T-helper 22 cell (primary cell): ENCODE measurements at regions not wholly inside any gene's neighbourhood (a gene's known extent, or its start where the extent isn't known, plus 50 kb on each side); places are given as distances from the start of the nearest gene placed in this dataset.
A peak's percentile ranks its signal among the peaks of the same experiment; 100 is the strongest.

ENCODE experiments used
- DNase-seq: peaks from one replicate; pipeline ENCODE4 v3.0.0-alpha.2; 2020; ENCODE audit warnings: low read depth

DNA sequence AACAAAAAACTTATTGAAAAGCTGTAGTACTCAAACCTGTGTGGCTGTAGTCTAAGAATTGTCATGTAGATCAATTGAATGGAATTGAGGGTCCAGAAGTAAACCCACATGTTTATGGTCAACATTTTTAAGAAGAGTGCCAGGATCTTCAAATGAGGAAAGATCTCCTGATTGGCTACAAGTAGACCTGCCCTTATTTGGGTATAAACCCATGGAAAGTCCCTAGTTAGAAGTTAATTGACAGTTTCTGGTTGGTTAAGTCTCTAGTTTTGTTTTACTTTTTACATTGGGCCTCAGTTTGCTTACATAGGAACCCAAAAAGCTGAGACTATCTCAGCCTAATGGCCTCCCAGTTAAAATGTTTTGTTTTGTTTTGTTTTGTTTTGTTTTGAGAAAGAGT is 91.9 kb upstream of the RESF1 start:
- DNase-seq = no peak

DNA sequence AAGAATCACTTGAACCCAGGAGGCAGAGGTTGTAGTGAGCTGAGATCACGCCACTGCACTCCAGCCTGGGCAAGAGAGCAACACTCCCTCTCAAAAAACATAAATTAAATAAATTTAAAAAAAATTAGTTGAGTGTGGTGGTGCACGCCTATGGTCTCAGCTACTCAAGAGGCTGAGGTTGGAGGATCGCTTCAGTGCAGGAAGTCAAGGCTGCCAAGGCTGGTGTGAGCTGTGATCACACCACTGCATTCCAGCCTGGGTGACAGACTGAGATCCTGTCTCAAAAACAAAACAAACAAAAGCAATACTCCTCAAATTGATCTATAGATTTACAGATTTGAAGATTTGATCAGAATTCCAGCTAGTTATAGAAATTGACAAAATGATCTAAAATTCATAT is 92.7 kb upstream of the RESF1 start:
- DNase-seq = no peak

DNA sequence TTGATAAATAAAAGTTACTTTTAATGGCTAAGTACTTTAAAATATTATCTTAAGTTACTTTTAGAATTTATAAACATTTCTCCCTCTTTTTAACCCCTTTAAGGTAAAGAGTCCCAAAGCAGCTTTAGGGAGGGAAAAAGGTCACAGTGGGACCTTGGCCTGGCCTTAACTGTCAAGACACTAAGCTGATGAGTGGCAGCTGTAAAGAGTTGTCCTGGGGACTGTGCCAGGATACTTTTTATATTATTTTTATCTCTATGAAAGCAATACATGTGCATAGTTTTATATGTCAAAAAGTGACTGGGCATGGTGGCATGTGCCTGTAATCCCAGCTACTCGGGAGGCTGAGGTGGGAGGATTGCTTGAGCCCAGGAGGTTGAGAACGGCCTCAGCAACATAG is 94.2 kb upstream of the RESF1 start:
- no peak for DNase-seq

DNA sequence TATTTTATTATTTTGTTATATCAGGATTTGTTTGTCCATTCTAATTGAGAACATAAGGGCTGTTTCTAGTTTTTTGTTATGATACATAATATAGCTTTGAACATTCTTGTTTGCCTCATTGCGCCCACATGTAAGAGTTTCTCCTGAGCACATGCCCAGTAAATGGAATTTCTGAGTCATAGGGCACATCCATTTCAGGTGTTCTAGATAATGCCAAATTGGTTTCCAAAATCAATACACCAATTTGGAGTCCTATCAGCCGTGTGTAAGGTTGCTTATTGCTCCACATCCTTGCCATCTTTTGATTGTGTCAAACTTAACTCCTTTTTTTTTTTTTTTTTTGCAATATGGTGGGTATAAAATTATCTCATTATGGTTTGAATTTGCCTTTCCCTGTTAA is 97.9 kb upstream of the RESF1 start:
- DNase-seq = no peak

DNA sequence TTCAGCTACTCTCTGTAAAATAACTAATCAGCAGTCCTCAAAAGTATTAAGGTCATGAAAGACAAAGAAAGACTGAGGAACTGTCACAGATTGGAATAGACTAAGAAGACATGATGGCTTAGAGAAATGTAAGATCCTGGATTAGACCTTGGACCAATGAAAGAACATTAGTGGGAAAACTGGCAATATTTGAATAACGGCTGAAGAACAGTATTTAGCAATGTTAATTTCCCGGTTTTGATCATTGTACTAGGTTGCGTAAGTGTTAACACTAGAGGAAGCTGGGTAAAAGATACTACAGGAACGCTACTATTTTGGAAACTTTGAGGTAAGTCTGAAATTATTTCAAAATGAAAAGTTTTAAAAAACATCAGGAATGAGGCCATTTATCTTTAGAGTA is 98.8 kb upstream of the RESF1 start:
- no peak for DNase-seq

DNA sequence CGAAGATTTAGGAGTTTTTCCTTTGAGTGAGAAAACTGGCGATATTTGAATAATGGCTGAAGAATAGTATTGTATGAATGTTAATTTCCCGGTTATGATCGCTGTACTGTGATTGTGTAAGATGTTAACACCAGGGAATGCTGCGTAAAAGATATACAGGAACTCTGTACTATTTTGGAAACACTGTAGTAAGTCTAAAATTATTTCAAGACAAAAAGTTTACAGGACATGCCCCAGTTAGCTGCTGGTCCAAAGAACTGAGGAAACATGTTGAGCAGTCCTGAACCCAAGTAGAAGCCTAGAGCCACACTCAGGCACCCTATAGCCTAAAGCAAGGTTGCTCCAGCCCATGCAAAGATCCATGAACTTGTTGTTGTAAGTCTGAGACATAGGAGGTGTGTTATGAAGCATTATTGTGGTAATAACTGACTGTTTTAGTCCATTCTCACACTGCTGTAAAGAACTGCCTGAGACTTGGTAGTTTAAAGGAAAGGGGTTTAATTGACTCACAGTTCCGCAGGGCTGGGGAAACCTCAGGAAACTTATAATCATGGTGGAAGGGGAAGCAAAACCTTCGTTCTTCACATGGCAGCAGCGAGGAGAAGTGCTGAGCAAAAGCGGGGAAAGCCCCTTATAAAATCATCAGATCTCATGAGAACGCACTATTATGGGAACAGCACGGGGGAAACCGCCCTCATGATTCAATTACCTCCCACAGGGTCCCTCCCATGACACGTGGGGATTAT is 99.8 kb upstream of the RESF1 start:
- no peak for DNase-seq

DNA sequence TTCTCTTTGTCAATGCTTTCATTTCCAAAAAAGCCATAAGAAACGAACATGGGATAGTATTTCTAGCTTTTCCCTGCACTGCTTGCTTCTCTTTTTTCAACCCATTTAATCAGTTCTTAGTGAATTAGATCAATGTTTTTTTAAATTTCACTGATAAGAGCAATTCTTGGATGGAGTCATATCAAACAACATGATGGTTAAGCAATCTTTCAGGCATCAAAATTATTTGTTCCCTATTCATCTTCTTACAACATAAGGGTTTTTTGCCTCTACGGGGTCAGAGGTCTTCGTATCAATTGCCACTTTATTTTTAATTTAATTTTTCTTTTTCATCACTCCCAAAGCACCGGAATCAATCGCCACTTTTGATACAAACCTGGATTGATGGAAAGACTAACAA is 103.8 kb upstream of the RESF1 start:
- no peak for DNase-seq

DNA sequence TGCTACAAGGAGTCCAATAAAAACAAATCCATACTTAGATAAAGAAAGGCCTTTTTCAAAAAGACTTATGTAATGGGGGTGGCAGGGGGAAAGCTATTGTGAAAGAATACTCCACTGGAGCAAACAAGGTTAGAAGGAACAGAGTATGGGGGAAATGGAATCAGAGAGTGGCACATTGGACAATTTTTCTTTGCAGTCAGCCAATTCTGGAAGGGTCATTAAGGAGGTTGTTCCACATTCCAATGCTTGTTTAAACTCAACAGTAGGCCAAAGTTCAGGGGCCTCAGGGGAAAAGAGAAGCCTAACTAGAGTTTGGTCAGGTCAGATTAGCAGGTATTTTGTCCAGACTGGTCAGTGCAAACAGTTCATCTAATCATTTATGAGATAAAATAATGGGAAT is 105.2 kb upstream of the RESF1 start:
- DNase-seq = no peak

DNA sequence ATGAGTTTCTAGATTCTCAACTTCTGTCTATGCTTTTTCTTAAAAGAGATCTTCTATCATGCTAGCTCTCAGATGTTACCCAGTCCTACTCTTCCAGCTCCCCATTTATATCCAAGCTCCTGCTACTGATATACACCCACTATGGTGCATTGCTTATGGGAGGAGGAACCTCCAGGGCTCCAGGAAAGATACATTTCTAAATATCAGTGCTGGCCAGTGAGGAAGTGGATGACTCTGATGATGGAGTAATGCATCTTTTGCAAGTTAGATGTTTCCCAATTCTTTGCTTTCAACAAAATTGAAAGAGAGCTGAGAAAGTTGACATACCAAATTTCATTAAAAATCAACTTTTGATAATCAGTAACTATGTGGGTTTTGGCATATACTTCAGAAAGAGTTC is 105.7 kb upstream of the RESF1 start:
- DNase-seq = no peak

DNA sequence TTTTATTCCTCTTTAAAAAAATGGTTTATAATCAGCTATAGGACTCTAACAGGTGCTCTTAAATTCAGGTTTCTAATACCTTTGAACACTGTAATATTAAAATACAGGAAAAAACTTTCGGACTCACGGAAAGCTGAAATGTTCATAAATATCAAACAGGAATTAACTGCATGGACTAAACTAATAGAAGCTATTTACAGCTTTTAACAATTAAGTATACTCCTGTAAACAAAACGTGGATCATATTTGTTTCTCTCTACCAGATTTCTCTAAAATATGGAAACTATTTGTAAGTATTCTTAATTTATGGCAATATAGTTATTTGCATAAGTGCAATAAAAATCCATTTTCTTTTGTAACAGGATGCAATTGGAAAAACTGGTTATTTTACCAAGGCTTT is 108.9 kb upstream of the RESF1 start:
- DNase-seq = no peak

DNA sequence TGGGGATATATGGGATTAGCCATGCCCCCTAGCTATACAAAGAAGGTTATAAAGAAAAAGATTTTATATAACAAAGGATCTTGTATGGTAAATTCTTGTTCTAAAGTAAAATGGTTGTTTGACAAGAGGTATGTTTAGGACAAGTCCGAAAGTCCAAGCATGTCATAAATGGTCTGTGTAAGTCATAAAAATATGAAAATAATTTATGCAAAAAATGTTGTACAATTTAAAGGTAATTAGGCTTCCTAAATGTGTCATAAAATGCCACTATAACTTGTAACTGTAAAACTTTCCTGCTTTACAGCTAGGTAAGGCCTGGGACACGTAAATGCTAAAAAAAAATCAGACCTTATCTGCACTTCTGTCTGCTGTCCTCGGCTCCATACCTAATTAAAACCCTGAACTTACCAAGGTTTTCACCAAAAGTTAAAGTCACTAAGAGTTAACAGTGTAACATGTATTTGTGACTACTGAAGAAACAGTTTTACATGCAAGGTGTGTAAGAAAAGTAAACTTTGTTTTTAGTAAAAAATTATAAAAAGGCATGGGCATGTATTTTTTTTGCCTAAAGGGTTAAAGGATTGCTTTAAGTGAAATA is 110.0 kb upstream of the RESF1 start:
- DNase-seq = no peak

DNA sequence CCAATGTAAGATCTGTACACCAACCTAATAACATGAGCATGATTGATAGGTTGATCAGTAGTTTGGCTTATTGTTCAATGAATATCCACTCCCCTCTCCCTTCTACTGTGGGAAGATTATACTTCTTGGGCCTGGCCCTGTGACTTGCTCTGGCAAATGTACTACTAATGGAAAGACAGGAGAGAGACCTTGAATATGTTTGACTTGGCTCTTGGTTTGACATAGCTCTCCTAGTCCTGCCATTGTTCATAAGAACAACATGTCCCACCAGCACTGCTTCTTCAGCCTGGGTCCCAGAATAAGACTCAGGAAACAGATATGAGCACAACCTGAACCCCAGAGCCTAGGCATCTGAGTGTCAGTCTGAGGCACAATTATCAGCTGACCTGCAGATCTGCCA is 112.8 kb upstream of the RESF1 start:
- no peak for DNase-seq

DNA sequence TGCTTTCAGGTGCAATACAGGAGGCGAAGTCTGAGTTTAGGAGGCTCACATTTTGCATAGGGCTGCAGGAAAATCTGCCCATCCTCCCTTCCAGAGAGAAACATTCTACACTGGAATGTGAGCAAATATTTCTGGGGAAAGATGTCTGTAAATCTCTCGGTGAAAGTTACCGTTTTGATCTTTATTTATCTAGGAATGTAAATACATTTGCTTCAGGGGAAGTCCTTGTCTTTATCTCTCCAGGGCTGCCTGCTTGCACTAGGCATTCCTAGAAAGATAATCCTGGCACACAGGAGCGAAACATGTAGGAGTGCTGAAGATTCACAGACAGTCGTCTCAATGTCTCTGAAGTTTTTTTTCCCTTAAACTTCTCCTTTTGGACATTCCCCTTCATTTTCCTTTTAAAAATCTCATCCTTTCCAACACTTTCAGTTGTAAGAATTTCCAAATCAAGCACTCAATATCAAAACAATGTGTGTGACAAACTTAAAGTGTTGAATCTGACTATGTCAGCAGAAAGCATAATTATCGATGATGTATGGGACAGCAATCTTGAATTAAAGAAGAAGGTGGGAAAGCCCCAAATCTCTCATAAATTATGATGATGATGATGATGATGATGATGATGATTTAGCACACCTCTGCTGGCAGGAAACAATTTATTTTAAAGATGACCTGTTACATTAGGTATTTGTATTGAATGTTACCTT is 113.4 kb upstream of the RESF1 start:
- no peak for DNase-seq

DNA sequence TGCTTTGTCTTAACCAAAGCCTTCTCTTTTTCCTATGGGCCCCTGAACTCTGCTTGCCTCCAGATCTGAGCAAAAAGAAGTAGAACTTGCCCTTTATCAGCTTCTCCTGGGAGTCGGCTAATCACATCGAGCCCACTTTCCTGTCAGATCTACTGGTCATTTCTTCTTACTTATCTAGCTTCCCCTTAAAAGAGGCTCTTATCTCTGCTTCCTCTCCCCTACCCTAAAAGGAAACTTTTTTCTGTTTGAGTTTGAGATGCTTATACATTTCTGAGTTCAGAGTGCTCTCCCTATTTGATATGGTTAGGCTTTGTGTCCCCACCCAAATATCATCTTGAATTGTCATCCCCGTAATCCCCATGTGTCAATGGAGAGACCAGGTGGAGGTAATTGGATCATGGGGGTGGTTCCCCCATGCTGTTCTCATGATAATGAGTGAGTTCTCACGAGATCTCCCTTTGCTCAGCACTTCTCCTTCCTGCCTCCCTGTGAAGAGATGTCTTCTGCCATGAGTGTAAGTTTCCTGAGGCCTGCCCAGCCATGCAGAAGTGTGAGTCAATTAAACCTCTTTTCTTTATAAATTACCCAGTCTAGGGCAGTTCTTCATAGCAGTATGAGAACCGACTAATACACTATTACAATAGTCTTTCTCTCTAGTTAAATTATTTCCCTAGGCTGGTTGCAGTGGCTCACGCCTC is 114.7 kb upstream of the AMN1 start:
- DNase-seq = no peak

DNA sequence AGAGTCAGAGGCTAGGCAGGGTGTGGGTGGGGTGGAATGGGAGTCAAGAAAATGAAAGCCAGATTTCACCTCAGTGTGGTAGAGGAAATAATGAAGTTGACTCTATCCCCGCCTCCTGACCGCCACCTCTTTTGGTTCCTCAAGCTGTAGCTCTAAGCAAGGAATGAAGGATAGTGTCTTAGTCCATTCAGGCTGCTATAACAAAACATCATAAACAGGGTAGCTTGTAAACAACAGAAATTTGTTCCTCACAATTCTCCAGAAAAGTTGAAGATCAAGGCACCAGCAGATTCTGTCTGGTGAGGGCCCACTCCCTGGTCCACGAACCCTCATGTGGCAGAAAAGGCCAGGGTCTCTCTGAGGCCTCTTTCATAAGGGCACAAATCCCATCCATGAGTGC is 109.1 kb upstream of the AMN1 start:
- no peak for DNase-seq

DNA sequence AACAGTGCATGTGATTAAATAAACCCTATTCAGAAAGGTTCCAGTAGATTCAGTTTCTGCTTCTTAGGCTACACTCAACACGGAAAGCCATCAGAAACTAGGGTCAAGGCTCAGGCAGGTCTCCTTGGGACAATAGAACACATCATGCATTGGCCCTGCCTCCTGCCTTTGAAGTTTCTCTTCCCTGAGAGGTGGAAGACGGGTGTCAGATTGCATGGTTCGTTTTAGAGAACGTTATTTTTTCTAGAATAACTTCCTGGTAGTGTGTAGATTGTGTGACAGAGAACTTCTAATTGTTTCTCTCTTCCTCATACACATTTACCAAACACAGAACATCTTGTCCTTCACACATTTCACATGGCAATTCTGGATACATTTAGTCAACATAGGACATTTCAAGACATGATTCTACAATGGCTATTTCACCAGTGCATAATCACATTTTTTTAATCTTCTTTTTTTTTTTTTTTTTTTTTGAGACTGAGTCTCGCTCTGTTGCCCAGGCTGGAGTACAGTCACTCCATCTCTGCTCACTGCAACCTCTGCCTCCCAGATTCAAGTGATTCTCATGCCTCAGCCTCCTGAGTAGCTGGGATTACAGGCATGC is 106.6 kb upstream of the AMN1 start:
- DNase-seq = no peak

DNA sequence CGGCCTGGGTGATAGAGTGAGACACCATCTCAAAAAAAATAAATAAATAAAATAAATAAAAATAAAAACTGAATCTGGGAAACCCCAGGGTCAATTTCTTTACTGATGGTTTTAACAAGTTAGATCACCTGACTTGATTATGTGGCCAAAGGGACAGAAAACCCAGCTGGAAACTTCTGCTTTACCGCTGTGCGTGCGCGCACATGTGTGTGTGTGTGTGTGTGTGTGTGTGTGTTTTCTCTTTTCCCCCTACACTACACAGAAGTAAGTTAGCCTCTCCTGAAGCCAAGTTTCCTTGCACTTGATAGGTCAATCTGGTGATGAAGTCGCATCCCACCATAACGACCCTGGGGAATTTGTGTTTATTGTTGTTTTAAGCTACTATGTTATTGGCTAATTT is 105.3 kb upstream of the AMN1 start:
- DNase-seq = no peak

DNA sequence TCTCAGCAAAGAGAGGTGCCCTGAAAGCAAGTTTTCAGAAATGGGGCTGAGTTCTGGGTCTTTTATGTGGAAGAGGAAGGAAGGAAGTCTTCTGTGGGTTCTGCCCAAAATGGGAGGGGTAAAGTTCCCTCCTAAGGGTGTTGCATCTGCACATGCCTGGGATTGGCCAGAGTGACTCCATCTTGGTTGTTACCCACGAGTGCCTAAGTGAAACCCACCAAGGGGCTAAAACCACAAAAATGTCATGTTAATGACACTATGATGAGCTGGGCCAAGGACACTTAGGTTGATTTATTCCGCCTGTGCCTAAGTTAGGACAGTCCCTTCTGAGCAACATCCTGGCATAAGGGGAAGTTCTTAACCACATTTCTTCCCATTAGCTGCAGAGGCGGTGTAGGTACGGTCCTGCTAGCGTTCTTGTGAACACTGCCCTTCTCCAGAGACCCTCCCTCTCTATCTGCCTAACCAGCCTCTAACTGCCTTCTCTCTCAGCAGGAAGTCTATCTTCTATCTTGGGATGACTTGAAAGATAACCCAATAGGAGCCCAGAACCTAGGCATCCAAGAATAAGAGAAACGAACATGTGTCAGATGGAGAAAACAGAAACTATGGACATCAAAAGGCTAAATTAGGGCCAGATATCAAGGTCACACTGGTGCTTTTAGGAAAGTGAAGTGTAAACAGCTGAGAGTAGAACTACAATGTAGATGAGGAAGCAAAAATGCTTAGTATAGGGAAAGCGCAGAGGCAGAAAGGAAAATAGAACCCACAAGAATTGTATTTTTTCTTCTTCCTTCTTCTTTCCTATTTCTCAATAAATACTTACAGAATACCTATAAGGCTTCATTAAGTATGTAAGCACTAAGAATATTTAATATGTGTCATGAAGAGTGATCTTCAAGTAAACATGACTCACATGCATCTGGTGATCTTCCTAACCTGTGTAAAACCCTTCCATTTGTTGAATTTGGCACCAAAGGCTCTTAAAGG is 104.2 kb upstream of the AMN1 start:
- peak; percentile 9 for DNase-seq

DNA sequence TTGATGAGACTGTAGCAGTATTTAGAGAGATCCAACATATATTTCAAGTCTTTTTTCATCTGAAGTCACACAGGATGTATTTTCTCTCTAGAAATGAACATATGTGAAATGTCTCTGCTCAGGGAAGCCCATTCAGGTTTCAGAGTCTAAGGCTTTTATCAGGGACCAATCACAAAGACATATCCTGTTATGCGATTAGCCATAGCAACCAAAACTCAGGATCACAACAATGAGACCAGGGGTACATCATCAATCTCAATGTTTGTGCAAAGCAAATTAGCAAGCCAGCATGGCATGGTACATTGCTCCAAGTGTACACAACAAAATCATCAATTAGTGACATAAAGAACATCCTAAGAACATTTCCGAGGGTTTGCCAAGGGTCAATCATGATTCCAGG is 99.2 kb upstream of the AMN1 start:
- no peak for DNase-seq

DNA sequence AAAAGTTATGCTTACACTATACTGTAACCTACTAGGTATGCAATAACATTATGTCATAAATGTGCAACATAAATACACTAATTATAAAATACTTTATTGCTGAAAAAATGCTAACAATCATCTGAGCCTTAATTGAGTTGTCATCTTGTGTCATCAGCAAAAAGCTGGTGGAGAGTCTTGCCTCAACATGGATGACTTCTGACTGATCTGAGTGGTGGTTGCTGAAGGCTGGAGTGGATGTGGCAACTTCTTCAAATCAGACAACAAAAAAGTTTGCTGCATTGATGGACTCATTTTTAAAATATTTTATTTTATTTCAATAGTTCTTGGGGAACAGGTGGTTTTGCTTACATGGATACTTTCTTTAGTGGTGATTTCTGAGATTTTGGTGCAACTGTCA is 93.9 kb upstream of the AMN1 start:
- no peak for DNase-seq

DNA sequence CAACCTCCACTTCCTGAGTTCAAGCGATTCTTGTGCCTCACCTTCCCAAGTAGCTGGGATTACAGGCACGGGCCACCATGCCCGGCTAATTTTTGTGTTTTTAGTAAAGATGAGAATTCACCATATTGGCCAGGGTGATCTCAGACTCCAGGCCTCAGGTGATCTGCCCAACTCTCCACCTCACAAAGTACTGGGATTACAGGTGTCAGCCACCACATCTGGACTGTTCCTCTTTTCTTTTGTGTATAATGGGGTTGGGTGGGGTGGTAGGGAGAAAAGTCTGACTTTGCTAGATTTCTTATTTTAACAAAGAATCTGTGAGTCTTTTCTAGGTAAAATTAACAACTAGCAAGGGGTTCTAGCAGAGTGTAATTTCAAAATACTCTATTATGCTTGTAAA is 92.7 kb upstream of the AMN1 start:
- DNase-seq = no peak
